UCSD-AML1 (cell line): ENCODE measurements at regions not wholly inside any gene's neighbourhood (a gene's known extent, or its start where the extent isn't known, plus 50 kb on each side); places are given as distances from the start of the nearest gene placed in this dataset.

Source experiments
- DNase-seq: peaks from one replicate; lab custom pipeline; 2025; ENCODE audit not compliant: unreplicated experiment; lab: John Stamatoyannopoulos, UW

- DNase-seq: no peak
Observed at GRCh38 chr21:43333298-43334062, 93.5 kb downstream of the SIK1 start.

- no peak for DNase-seq
Observed at GRCh38 chr21:43332861-43333297, 94.1 kb downstream of the SIK1 start.

GRCh38 chr21:43331962-43332828, 94.7 kb downstream of the SIK1 start:
- no peak for DNase-seq

GRCh38 chr21:43331111-43331961, 95.6 kb downstream of the SIK1 start:
- DNase-seq: no peak

GRCh38 chr21:43330306-43330881, 96.5 kb downstream of the SIK1 start:
- DNase-seq: no peak

- no peak for DNase-seq
Observed at GRCh38 chr21:43329711-43330269, 97.1 kb downstream of the SIK1 start.

GRCh38 chr21:43328958-43329691, 97.8 kb downstream of the SIK1 start:
- DNase-seq: no peak

GRCh38 chr21:43328185-43328957, 98.6 kb downstream of the SIK1 start:
- DNase-seq: no peak

- peak; percentile 38 for DNase-seq
Observed at GRCh38 chr21:43325968-43326715, 100.8 kb downstream of the SIK1 start.

GRCh38 chr21:43325036-43325435, 101.9 kb downstream of the SIK1 start:
- DNase-seq: no peak

GRCh38 chr21:43324596-43324995, 102.3 kb downstream of the SIK1 start:
- DNase-seq: no peak

GRCh38 chr21:43323244-43324005, 103.5 kb downstream of the SIK1 start:
- no peak for DNase-seq

GRCh38 chr21:43322805-43323204, 104.1 kb downstream of the SIK1 start:
- no peak for DNase-seq

GRCh38 chr21:43322311-43322710, 104.6 kb downstream of the SIK1 start:
- DNase-seq: no peak

GRCh38 chr21:43321611-43322010, 105.3 kb downstream of the SIK1 start:
- no peak for DNase-seq

GRCh38 chr21:43321111-43321510, 105.8 kb downstream of the SIK1 start:
- DNase-seq: no peak

GRCh38 chr21:43320526-43320925, 106.4 kb downstream of the SIK1 start:
- DNase-seq: no peak
